ENCODE measurements at regions not wholly inside any gene's neighbourhood (a gene's known extent, or its start where the extent isn't known, plus 50 kb on each side); places are given as distances from the start of the nearest gene placed in this dataset.

DNA sequence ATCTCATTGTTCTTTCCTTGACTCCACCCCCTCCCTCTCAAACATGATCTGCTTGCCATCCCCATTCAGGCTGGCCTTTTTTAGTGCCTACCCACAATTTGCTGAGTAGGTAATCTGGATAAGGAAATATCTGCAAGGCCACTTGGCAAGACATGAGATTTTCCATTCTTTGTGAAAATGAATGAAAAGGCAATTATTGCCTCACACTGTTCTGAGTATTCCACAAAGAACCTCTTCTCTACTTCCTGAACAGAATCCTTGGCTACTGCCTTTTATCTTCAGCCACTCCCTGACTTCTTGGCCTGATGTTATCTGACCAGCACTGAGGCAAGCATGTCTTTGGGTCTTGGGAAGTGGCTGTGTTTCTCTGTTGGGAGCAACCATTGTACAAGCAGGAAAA, 263.2 kb upstream of the ATP2B1 start:
- H3K9me2 ChIP-seq (replicated peaks; ENCODE audit: insufficient read depth, low read length), result no peaks in the 10 kb centered on the region
- no peak for DNase-seq
- no peak overlapping the region for H3K9ac ChIP-seq (ENCODE audit: low read length)
- H3F3A ChIP-seq (ENCODE audit: insufficient read depth, low read length), result no peaks in the 10 kb centered on the region
- no peak overlapping the region for H3K4me2 ChIP-seq (ENCODE audit: low read depth, low read length)
- H3K79me2 ChIP-seq (ENCODE audit: low read length), result no peaks in the 10 kb centered on the region
- H3K27ac ChIP-seq (ENCODE audit: low read length), result no peak overlapping the region
- no peak overlapping the region for H2AFZ ChIP-seq (ENCODE audit: low read length)
- no peaks in the 10 kb centered on the region for H4K20me1 ChIP-seq (ENCODE audit: insufficient read depth, low read length)
- H3K4me1 ChIP-seq (ENCODE audit: low read length), result no peaks in the 10 kb centered on the region
- H3K9me3 ChIP-seq (replicated peaks; ENCODE audit: insufficient read depth, low read length), result no peaks in the 10 kb centered on the region
- TF ChIP-seq EZH2 (optimal IDR thresholded peaks at IDR 0.05; ENCODE audit: low read depth, low read length), result no peak
- TF ChIP-seq, protein P1, sequence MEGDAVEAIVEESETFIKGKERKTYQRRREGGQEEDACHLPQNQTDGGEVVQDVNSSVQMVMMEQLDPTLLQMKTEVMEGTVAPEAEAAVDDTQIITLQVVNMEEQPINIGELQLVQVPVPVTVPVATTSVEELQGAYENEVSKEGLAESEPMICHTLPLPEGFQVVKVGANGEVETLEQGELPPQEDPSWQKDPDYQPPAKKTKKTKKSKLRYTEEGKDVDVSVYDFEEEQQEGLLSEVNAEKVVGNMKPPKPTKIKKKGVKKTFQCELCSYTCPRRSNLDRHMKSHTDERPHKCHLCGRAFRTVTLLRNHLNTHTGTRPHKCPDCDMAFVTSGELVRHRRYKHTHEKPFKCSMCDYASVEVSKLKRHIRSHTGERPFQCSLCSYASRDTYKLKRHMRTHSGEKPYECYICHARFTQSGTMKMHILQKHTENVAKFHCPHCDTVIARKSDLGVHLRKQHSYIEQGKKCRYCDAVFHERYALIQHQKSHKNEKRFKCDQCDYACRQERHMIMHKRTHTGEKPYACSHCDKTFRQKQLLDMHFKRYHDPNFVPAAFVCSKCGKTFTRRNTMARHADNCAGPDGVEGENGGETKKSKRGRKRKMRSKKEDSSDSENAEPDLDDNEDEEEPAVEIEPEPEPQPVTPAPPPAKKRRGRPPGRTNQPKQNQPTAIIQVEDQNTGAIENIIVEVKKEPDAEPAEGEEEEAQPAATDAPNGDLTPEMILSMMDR (IDR thresholded peaks at IDR 0.05; ENCODE audit: low read length), result no peak
- no peak for TF ChIP-seq EZH2phosphoT487 (IDR thresholded peaks at IDR 0.05; ENCODE audit: low read length)
- no peak overlapping the region for H3K4me3 ChIP-seq (ENCODE audit: low read length)
- H3K36me3 ChIP-seq (replicated peaks; ENCODE audit: insufficient read depth, low read length), result no peaks in the 10 kb centered on the region
- H3K27me3 ChIP-seq (replicated peaks; ENCODE audit: insufficient read depth, low read length), result no peaks in the 10 kb centered on the region

- no peaks in the 10 kb centered on the region for H3K9me2 ChIP-seq (replicated peaks; ENCODE audit: insufficient read depth, low read length)
- H3K4me1 ChIP-seq (ENCODE audit: low read length), result no peaks in the 10 kb centered on the region
- no peak overlapping the region for H3K4me3 ChIP-seq (ENCODE audit: low read length)
- H3K79me2 ChIP-seq (ENCODE audit: low read length), result no peaks in the 10 kb centered on the region
- TF ChIP-seq EZH2 (optimal IDR thresholded peaks at IDR 0.05; ENCODE audit: low read depth, low read length) (no peak), EZH2phosphoT487 (IDR thresholded peaks at IDR 0.05; ENCODE audit: low read length) (no peak)
- H3K9ac ChIP-seq (ENCODE audit: low read length), result no peak overlapping the region
- no peaks in the 10 kb centered on the region for H3K36me3 ChIP-seq (replicated peaks; ENCODE audit: insufficient read depth, low read length)
- H3K9me3 ChIP-seq (replicated peaks; ENCODE audit: insufficient read depth, low read length), result no peaks in the 10 kb centered on the region
- DNase-seq, result no peak
- no peaks in the 10 kb centered on the region for H3K27me3 ChIP-seq (replicated peaks; ENCODE audit: insufficient read depth, low read length)
- H3K27ac ChIP-seq (ENCODE audit: low read length), result no peak overlapping the region
- no peak overlapping the region for H3K4me2 ChIP-seq (ENCODE audit: low read depth, low read length)
- H2AFZ ChIP-seq (ENCODE audit: low read length), result no peak overlapping the region
- H4K20me1 ChIP-seq (ENCODE audit: insufficient read depth, low read length), result no peaks in the 10 kb centered on the region
- H3F3A ChIP-seq (ENCODE audit: insufficient read depth, low read length), result no peaks in the 10 kb centered on the region
These were observed 262.1 kb upstream of the ATP2B1 start for GRCh38 chr12:89970722-89971121.

- H3K79me2 ChIP-seq (ENCODE audit: low read length), result no peaks in the 10 kb centered on the region
- no peak overlapping the region for H3K9ac ChIP-seq (ENCODE audit: low read length)
- H3K4me3 ChIP-seq (ENCODE audit: low read length), result no peak overlapping the region
- TF ChIP-seq EZH2phosphoT487 (IDR thresholded peaks at IDR 0.05; ENCODE audit: low read length) (no peak), EZH2 (optimal IDR thresholded peaks at IDR 0.05; ENCODE audit: low read depth, low read length) (no peak)
- TF ChIP-seq, protein P1 (IDR thresholded peaks at IDR 0.05; ENCODE audit: low read length), result no peak
- no peak overlapping the region for H3K4me2 ChIP-seq (ENCODE audit: low read depth, low read length)
- no peaks in the 10 kb centered on the region for H3K36me3 ChIP-seq (replicated peaks; ENCODE audit: insufficient read depth, low read length)
- H2AFZ ChIP-seq (ENCODE audit: low read length), result no peak overlapping the region
- no peaks in the 10 kb centered on the region for H4K20me1 ChIP-seq (ENCODE audit: insufficient read depth, low read length)
- H3F3A ChIP-seq (ENCODE audit: insufficient read depth, low read length), result no peaks in the 10 kb centered on the region
- DNase-seq, result no peak
- no peaks in the 10 kb centered on the region for H3K4me1 ChIP-seq (ENCODE audit: low read length)
- H3K9me2 ChIP-seq (replicated peaks; ENCODE audit: insufficient read depth, low read length), result no peaks in the 10 kb centered on the region
- no peak overlapping the region for H3K27ac ChIP-seq (ENCODE audit: low read length)
- H3K9me3 ChIP-seq (replicated peaks; ENCODE audit: insufficient read depth, low read length), result no peaks in the 10 kb centered on the region
- no peaks in the 10 kb centered on the region for H3K27me3 ChIP-seq (replicated peaks; ENCODE audit: insufficient read depth, low read length)
These were observed 260.5 kb upstream of the ATP2B1 start for GRCh38 chr12:89969093-89969492.

DNA sequence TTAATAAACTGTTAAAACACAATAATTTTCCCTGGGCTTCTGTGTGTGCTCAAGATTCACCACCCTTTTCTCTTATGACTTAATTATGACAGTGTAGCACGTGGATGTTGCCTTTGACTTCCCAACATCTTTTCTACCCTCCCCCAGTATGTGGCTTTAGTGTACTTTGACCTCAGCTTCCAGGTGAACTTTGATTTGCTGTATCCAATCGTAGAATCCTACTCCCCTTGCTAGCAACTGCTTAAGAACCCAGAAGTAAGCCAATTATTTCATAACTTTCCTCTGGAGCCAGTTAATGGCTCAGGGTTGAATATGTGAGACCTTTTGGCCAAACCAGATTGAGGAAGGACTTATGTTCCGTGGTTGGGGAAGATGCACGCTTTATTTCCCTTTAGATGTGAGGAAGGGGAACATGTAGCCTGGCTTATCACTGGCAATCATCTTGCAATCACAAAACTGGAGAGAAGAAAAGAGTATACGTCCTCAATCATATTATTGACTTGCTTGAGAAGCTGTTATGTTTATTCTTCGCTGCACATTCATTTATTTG, 259.6 kb upstream of the ATP2B1 start:
- H2AFZ ChIP-seq (ENCODE audit: low read length), result no peak overlapping the region
- no peaks in the 10 kb centered on the region for H4K20me1 ChIP-seq (ENCODE audit: insufficient read depth, low read length)
- H3K9ac ChIP-seq (ENCODE audit: low read length), result no peak overlapping the region
- no peaks in the 10 kb centered on the region for H3K9me2 ChIP-seq (replicated peaks; ENCODE audit: insufficient read depth, low read length)
- H3K36me3 ChIP-seq (replicated peaks; ENCODE audit: insufficient read depth, low read length), result no peaks in the 10 kb centered on the region
- DNase-seq, result no peak
- no peak overlapping the region for H3K4me3 ChIP-seq (ENCODE audit: low read length)
- H3K27ac ChIP-seq (ENCODE audit: low read length), result no peak overlapping the region
- no peaks in the 10 kb centered on the region for H3F3A ChIP-seq (ENCODE audit: insufficient read depth, low read length)
- no peaks in the 10 kb centered on the region for H3K79me2 ChIP-seq (ENCODE audit: low read length)
- TF ChIP-seq, protein P1 (IDR thresholded peaks at IDR 0.05; ENCODE audit: low read length), result no peak
- TF ChIP-seq EZH2 (optimal IDR thresholded peaks at IDR 0.05; ENCODE audit: low read depth, low read length), result no peak
- TF ChIP-seq EZH2phosphoT487 (IDR thresholded peaks at IDR 0.05; ENCODE audit: low read length), result no peak
- no peaks in the 10 kb centered on the region for H3K4me1 ChIP-seq (ENCODE audit: low read length)
- no peak overlapping the region for H3K4me2 ChIP-seq (ENCODE audit: low read depth, low read length)
- H3K27me3 ChIP-seq (replicated peaks; ENCODE audit: insufficient read depth, low read length), result no peaks in the 10 kb centered on the region
- H3K9me3 ChIP-seq (replicated peaks; ENCODE audit: insufficient read depth, low read length), result no peaks in the 10 kb centered on the region
